HG03565 (cell line): ENCODE measurements at regions not wholly inside any gene's neighbourhood (a gene's known extent, or its start where the extent isn't known, plus 50 kb on each side); places are given as distances from the start of the nearest gene placed in this dataset.

Source experiments
- ATAC-seq: cut with Tn5 transposase; IDR thresholded peaks from one replicate; pipeline ENCODE4 v1.9.1; 2021; ENCODE audit warnings: mild to moderate bottlenecking, moderate library complexity; ENCODE audit not compliant: unreplicated experiment

DNA sequence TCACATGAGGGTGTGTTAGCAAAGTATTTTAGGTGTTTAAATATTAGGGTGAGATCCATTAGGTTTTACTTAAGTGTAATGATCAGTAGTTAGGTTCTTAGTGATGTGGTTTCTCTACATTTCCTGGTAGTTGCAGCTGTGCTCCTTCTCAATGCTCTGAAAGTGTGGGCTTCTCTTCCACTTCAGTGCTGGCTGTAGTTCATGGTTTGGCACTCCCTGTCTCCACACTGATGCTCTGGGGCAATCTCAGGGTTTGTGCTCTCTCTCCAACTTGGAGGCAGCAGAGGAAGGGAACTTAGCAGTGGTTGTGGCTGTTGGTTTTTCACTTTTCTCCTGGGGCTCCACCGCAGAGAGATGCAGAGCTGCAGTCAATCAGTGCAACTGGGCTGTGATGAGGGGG lies 507.5 kb downstream of the TMEM232 start:
- no peak for ATAC-seq

DNA sequence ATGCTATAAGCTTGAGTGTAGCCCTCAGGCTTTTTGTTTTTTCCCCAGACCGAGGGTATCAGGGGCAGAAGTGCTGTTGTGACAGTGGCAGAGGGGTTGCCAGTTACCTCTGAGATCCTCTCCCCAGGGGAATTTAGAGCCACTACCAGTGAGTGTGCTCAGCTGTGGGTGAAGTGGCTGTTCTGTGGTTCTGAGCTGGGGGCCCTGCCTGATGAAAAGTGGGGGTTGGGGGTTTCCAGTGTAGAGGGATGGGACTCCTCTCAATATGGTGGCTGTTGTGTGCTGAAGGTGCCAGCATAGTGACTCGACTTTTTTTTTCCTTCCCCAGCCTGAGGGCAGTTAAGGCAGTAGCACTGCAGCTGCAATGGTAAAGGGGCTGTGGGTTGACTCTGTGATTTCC lies 506.7 kb downstream of the TMEM232 start:
- ATAC-seq = no peak

DNA sequence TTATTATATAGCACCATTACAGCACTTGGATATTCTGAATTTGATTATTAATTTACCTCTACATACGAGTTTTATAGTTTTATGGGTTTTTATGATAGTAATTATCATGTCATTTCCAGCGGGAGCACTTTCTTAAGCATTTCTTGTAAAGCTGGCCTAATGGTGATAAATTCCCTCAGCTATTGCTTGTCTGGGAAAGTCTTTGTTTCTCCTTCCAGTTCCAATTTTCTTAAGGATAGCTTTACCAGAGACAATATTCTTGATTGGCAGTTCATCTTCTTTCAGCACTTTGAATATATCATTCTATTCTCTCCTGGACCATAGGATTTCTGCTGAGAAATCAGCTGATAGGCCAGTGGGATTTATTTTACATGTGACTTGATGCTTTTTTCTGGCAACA lies 505.4 kb downstream of the TMEM232 start:
- no peak for ATAC-seq

DNA sequence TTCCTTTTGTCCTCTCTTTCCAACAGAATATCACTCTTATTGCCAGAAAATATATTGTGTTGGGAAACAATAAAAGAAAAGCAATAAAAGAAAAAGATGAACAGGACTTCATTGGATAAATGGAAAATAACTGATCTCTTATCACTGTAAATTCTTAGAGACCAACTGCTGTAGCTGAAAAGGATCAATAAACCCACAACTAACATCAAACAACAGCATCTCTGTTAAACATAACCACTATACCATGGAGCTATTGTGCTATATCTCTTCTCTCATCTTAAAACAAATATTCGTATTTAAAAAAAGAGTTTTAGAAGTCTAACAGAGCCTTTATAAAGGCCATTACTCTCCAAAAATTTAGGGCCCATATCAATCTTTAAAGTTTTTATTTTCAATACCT lies 502.4 kb downstream of the TMEM232 start:
- ATAC-seq = no peak

DNA sequence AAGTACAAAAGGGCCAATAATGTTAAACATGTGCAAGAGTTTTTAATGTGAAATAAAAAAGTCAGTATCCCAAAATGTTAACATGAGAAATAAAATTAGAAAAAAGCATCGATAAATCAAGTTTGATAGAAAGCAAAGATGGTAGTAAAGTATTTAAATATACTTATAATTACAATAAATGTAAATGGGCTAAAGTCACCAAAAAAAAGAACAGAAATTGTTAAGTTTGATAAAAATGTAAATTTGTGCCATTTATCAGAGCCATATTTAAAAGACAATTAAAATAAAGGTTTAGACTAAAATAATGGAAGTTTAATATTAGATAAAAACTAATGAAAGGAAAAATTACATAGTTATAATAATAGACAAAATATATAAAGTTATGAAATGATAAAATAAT lies 500.5 kb downstream of the TMEM232 start:
- ATAC-seq = no peak

DNA sequence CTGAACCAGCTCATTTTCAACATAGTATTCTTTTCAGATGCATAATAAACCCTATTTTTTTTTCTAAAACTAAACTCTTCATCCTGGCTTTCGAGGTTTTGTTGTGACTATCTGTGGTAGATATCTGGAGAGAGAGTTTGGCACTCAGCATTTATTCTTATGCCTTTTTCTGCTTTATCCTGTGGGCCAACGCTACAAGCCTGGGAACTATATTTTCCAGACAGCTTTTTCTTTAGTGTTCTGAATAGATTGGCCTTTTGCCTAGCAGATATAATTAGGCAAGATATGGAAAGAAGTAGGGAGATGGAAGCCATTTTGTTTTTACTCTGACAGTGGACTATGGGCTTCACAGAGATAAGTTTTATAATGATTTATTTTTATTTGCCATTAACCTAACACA lies 486.7 kb downstream of the TMEM232 start:
- ATAC-seq = no peak

DNA sequence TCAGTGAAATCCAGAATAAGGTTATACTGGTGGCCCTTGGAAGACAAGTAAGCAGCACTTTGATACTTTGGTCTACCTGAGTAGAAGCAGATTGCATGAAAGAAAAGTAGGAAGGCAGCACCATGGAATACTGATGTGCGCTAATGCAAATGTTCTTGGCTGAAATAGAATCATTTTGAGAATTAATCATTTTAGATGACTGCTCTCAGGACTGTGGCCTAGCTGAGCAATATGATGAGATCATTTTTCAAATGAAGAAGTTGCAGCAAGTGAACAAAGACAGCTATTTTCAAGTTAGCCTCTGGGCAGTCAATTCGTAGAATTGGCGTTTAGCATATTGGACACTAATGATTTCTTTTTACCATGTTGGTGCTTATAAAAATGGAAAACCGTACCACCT lies 483.5 kb downstream of the TMEM232 start:
- ATAC-seq = no peak

DNA sequence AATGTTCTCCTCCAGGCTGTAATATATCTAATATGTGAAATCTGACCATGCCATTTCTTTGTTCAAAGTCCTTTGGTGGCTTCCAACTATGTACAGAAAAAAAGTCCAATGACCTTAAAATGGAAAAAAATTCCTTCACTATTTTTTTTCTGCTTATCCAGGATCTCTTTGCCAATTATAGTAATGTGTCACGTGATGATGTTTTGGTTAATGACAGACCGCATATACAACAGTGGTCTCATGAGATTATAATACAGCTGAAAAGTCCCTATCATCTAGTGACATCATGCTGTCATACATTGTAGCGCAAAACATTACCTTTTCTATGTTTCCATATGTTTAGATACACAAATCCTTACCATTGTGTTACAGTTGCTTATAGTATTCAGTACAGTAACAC lies 477.6 kb downstream of the TMEM232 start:
- ATAC-seq = no peak

DNA sequence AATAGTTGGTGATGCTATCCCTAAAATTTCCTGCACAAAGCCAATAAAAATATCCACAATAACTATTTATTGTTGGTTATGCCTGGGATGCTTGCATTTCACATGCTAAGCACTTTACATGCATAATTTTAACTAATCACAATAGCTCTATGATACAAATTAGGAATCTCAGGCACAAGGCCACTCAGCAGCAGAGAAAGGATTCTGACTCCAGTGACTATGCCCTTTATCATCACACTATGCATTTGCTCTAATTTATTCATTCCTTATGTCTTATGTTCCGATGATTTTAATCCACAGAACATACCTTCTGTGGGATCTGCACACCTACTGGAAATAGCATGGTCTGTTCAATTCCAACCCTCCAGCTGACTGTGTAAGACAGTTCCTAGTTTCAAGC lies 476.1 kb downstream of the TMEM232 start:
- ATAC-seq = no peak

DNA sequence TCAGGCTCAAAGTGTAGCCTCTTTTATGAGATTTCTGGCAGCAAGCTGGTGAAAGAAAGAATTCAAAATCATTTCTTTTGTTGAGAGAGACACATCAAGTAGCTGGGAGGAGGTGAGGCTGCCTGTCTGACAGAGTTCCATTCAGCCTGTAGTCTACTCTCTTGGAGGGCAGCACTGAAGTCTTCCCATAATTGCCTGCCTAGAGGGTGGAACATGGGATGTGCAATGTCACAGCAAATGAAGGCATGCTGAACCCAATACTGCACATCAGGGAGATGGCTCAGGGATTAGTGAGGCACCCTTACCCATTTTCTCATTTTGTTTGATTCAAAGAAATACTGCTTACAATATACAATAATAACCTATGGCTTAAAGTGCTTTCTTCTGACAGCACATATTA lies 475.7 kb downstream of the TMEM232 start:
- ATAC-seq = no peak

DNA sequence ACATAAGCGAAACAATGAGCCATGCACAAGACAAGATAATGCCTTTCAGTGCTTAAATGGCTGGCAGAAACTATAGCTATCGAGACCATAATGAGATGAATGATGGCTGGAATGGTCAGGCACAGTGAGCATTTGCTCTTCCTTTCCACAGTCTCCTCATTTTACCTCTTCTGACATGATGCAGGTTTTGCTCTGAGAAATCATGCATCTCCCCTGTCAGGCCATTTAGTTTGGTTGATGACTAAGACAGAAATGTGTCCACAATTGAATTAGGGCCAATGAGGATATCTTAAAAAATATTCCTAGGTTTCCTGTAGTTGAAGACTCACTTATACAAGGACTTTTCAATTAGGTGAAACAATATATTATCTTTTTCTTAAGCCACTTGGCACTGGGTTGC lies 475.1 kb downstream of the TMEM232 start:
- ATAC-seq = no peak

DNA sequence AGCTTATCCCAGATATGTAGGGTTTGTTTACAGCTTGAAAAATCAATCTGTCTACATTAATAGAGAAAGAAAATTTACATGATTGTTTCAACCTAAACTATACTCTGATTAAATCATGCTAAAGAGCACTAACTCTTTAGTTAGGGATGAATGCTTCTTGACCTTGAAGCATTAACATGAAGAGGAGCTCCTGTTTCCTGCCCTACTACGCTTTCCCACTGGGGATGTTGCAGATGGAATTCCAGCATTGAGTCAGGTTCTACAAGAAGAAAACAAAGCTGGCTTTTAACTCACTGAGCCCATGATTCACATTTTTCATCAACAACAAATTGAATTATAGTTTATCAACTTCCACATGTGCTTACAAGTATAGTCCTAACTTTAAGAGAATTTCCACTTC lies 471.3 kb downstream of the TMEM232 start:
- ATAC-seq = no peak

DNA sequence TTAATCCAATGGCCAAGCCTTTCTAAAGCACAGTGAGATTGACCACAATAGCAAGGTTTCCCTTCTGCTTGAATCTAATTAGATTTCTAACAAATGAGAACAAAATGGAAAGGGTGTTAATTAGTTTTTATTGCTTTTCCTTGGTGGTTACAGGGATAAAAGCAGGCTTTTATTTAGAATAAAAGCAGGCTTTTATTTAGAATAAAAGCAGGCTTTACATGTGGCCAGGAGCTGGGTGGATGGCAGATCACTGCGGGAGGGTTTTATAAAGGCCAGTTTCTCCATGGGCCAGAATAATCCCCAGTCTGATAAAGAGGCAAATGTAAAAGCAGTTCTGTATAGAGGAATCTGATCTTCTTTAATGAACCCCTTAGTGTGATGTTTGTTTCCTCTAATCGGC lies 470.2 kb downstream of the TMEM232 start:
- ATAC-seq = no peak

DNA sequence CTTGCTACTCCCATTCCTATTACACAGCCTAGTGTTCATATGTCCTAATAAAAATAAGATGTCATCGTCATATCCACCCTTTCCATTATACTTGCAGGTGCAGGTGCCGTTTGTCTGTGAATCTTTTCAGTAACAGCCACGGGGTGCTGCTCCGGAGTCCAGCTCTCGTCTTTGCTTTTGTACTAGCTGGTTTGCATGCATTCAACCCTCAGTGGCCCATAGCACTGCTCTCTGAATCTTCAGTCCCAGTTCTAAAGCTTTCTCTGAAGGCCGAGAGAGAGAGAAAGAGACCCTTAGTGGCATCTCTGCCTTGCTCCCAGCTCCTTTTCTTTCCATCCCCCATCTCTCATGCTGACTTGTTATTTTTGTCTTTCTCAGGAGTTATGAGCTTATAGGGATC lies 468.5 kb downstream of the TMEM232 start:
- ATAC-seq = no peak

DNA sequence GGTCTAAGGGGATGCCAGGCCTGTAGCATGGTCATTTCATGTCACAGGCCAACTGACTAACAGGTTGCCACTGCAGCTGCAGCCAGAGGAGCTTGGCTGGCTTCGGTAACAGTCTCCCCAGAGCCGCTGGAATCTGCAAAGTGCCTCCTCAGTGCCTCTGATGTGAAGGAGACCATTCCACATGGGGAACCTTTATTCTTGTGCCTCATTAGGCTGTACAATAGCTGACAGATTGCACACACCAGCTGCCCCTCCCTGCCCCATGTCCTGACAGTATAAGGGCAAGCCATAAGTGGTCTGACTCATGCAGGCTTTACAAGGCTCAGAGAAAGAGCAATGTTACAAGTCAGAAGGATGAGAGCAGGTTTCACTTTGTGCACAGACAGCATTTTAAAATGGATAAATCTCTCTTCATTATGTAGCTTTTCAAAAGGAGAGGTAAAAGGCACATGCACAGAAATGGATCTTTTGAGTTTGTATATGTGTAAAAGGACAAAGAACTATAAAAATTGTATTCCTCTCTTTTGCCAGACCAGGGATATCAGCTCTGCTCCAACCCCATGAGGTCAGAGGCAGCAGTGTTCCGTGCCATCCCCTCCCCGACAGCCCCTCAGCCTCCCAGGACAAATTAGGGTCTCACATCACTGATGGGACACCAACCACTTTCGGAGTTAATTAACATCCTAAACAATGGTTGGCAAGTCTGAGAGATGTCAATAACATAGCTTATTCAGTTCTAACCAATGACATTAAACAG lies 467.8 kb downstream of the TMEM232 start:
- no peak for ATAC-seq

DNA sequence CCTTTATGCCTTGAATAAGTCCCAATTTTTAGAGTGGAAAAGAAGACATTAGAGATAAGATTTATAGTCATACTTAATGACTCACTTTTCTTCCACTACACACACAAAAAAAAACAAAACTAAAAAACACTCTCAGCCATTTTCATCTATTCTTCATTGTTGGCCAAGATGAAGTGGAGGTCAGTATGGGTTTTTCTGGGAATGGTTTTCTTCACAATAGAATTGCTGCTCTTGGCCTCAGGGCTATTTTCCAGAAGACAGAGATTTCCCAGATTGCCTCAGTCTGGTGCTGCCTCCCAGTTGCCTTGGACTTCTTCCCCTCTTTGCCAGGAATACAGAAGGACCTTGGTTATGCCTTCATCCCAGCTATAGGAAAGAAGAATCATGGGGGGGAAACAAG lies 463.7 kb downstream of the TMEM232 start:
- ATAC-seq = no peak

DNA sequence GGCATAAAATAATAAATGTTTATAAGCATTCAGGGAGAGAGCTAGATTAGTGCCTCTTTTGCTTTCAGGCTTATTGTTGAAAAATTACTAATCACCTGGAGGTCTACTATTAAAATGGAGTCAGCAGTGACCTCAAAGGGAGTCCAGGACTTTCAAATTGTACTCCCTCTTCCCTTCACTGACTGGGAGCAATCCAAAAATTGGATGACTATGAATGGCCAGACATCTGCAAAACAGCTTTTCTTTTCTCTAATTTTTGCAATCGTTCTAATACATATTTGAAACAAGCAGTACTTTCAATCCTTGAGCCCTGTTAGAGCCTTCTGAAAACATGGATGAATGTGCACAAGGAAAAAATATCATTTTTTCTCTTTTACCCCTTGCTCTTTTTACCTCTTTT lies 461.8 kb downstream of the TMEM232 start:
- ATAC-seq = no peak

DNA sequence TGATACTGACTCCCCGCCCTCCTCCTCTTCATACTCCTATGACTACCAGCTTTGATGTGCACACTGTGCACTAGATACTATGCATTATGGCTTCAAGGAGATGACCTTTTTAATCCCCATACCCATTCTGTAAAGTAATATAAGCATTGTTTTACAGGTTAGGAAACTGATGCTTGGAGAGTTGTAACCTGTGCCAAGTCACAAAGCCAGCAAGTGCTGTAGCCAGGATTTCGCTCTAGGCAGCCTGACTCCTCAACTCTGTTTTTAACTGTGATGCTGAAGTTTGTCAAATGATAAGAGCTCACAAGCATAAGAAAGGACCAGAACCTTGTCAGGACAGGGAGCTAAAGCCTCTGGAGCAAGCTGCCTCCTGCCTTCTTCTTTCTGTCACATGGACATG lies 461.3 kb downstream of the TMEM232 start:
- no peak for ATAC-seq

DNA sequence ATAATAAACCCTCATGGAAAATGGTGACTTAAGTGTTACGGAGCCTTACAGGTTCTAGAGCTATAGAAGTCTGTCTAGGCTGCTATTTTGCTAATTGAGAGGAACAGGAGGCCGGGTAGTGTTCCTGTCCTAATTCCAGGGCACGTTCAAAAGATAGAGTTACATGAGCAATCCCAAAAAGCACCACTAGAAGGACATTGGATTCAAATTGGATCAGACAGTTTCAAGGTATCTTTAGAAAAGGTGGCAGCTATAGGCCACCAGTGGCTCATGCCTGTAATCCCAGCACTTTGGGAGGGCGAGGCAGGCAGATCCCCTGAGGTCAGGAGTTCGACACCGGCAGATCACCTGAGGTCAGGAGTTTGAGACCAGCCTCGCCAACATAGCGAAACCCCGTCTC lies 458.8 kb downstream of the TMEM232 start:
- ATAC-seq = no peak

DNA sequence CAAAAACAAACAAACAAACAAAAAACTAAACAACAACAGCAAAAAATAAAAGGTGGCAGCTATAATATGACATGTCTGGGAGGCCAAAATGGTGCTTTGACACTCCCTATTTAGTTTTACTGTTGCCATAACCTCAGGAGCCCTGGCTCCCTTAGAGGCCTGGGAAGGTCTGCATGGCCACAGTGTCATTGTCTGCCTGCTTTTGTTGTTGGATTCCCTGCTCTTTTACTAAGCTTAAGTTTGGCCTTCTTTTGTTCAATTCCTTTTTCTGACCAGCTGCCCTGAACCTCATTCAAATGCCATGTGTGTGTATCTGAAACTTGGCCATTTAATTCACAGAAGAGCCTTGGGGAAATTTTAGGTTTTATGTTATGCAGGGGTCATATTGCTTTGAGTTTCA lies 458.2 kb downstream of the TMEM232 start:
- no peak for ATAC-seq

DNA sequence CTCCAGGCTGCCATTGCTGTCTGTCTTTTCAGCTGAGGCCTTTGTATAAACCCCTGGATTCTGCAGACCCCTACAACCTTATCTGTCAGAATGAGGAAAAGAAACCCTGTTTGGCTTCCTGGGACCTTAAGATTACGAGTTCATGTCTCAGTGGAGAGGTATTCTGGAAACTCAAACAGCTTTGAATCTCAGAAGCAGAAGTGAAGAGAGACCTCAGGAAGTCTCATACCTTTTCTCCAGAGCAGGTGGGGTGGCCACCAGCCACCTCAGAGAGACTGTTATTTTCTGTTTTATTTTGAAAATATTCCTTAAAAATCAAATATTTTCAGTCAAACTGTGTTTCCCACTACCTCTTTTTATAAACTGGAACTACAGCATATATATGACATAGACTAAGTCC lies 457.5 kb downstream of the TMEM232 start:
- ATAC-seq = no peak

DNA sequence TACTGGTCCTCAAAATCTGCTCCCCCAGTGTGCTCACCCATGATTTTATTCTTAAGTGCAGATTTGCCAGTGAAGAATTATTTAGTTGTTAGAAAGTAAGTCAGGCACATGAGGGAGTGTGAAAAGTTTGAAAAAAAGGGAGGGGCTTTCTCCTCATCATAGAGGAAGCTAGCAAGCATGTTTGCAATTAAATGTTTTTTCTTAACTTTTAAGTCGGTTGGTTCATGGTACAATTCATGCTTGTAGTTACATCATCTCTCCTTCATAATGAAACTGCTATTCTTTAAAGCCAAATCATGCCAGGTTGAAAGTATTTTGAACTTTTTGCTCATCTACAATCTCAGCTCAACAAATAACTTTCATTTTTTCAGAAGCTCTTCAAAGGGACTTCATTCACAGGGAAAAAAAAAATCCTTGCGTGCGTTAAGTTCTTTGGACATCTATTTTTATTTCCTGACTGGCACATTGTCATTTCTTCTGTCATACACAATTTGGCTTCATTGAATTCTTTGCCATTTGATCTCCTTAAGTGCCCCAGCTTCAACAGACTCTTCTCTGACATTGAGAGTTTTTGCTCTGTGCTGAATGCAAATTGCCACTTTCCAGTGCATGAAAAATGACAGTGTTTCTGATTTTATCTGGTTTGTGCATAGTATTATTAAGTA lies 456.9 kb downstream of the TMEM232 start:
- no peak for ATAC-seq

DNA sequence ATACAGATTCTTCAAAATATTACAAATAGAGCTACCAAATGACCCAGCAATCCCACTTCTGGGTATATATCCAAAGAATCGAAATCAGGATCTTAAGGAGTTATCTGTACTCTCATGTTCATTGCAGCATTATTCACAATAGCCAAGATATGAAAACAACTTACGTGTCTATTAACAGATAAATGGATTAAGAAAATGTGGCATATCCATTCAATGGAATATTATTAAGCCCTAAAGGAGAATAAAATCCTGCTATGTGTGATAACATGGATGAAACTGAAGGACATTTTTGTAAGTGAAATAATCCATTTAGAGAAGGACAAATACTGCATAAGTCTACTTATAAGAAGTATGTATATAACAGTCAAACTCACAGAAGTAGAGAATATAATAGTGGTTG lies 450.6 kb downstream of the TMEM232 start:
- no peak for ATAC-seq
